ENCODE measurements at regions not wholly inside any gene's neighbourhood (a gene's known extent, or its start where the extent isn't known, plus 50 kb on each side); places are given as distances from the start of the nearest gene placed in this dataset.

DNA sequence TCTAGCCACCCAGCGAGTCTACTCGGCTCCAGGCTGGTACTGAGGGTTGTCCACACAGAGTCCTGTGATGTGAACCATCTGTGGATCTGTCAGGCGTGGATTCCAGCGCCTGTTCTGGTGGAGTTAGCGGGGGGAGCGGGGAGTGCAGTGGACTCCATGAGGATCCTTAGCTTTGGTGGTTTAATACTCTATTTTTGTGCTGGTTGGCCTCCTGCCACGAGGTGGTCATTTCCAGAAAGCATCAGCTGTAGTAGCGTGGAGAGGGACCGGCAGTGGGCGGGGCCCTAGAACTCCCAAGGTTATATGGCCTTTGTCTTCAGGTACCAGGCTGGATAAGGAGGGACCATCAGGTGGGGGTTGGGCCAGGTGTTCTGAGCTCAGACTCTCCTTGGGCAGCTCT lies 446.5 kb downstream of the EDEM1 start:
- H3K27me3 Mint-ChIP-seq = no peaks in the 10 kb centered on the region
- TF ChIP-seq, protein P1, sequence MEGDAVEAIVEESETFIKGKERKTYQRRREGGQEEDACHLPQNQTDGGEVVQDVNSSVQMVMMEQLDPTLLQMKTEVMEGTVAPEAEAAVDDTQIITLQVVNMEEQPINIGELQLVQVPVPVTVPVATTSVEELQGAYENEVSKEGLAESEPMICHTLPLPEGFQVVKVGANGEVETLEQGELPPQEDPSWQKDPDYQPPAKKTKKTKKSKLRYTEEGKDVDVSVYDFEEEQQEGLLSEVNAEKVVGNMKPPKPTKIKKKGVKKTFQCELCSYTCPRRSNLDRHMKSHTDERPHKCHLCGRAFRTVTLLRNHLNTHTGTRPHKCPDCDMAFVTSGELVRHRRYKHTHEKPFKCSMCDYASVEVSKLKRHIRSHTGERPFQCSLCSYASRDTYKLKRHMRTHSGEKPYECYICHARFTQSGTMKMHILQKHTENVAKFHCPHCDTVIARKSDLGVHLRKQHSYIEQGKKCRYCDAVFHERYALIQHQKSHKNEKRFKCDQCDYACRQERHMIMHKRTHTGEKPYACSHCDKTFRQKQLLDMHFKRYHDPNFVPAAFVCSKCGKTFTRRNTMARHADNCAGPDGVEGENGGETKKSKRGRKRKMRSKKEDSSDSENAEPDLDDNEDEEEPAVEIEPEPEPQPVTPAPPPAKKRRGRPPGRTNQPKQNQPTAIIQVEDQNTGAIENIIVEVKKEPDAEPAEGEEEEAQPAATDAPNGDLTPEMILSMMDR (conservative IDR thresholded peaks at IDR 0.05) = no peak

DNA sequence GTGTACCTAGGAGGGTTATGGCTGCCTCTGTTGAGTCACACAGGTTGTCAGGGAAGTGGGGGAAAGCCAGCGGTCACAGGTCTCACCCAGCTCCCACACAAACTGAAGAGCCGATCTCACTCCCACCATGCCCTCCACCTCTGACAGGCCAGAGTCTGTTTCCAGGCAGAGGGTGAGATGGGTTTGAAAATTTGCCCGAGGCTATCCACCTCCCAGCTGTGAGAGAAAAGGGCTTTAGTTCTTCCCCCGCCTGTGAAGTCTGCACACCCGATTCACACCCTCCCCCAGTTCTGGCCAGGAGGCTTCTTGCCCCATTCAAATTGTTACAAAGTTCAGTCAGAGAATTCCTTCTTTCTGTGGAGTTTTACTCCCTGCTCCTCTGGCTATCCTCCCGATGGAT lies 446.9 kb downstream of the EDEM1 start:
- TF ChIP-seq, protein P1 (conservative IDR thresholded peaks at IDR 0.05) = no peak
- DNase-seq (ENCODE audit: extremely low spot score, unreplicated experiment) = no peak
- Mint-ChIP-seq H3K4me3 (no peak overlapping the region), H3K36me3 (no peaks in the 10 kb centered on the region), H3K4me1 (ENCODE audit: unreplicated experiment) (no peaks in the 10 kb centered on the region), H3K9me3 (no peaks in the 10 kb centered on the region), H3K27ac (no peak overlapping the region), H3K27me3 (no peaks in the 10 kb centered on the region)

More for the DNA sequence above, 446.5 kb downstream of the EDEM1 start:
- Mint-ChIP-seq H3K4me1 (ENCODE audit: unreplicated experiment) (no peaks in the 10 kb centered on the region), H3K27ac (no peak overlapping the region), H3K9me3 (no peaks in the 10 kb centered on the region), H3K4me3 (no peak overlapping the region), H3K36me3 (no peaks in the 10 kb centered on the region)
- DNase-seq (ENCODE audit: extremely low spot score, unreplicated experiment) = no peak

DNA sequence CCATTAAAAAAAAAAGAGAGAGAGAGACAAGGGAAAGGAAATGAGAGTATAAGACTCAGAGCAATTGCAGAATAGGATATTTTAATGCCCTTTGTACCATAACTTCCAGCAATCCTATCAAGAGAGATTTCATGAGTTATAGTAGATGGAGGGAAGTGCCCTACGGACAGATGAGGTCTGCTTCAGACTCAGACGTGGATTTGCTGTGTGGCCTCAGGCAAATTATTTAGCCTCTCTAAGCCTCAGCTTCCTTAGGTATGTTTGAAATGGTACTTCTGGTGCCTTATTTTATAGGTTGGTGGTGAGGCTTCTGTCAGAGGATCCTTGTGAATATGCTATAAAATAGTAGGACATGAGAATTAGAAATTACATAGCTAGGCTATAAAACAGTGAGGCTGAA lies 448.2 kb downstream of the EDEM1 start:
- Mint-ChIP-seq H3K36me3 (no peaks in the 10 kb centered on the region), H3K27me3 (no peaks in the 10 kb centered on the region), H3K27ac (no peak overlapping the region), H3K4me3 (no peak overlapping the region), H3K4me1 (ENCODE audit: unreplicated experiment) (no peaks in the 10 kb centered on the region), H3K9me3 (no peaks in the 10 kb centered on the region)
- TF ChIP-seq, protein P1 (conservative IDR thresholded peaks at IDR 0.05) = no peak
- DNase-seq (ENCODE audit: extremely low spot score, unreplicated experiment) = no peak

DNA sequence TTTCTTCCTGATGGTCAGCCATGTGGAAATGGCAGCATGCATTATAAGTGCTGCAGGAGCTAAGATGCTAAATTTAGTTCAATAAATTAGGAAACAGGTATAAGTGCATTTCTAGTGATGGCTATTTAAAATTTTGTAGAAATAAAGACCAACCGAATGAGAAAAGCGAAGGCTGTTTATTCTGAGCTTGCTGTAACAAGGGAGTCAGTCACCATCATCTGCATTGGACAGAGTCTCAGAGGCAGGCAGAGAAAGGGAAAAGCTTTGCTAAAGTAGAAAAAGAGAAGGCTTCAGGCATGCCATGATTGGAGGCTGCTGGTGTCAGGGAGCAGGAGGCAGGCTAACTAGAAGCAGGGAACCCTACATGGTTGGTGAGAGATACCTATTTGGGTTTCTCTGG lies 451.0 kb downstream of the EDEM1 start:
- TF ChIP-seq, protein P1 (conservative IDR thresholded peaks at IDR 0.05) = no peak
- no peak overlapping the region for H3K4me3 Mint-ChIP-seq
- no peak for DNase-seq (ENCODE audit: extremely low spot score, unreplicated experiment)
- no peaks in the 10 kb centered on the region for H3K9me3 Mint-ChIP-seq
- H3K27ac Mint-ChIP-seq = no peak overlapping the region
- no peaks in the 10 kb centered on the region for H3K27me3 Mint-ChIP-seq
- no peaks in the 10 kb centered on the region for H3K4me1 Mint-ChIP-seq (ENCODE audit: unreplicated experiment)
- H3K36me3 Mint-ChIP-seq = no peaks in the 10 kb centered on the region

DNA sequence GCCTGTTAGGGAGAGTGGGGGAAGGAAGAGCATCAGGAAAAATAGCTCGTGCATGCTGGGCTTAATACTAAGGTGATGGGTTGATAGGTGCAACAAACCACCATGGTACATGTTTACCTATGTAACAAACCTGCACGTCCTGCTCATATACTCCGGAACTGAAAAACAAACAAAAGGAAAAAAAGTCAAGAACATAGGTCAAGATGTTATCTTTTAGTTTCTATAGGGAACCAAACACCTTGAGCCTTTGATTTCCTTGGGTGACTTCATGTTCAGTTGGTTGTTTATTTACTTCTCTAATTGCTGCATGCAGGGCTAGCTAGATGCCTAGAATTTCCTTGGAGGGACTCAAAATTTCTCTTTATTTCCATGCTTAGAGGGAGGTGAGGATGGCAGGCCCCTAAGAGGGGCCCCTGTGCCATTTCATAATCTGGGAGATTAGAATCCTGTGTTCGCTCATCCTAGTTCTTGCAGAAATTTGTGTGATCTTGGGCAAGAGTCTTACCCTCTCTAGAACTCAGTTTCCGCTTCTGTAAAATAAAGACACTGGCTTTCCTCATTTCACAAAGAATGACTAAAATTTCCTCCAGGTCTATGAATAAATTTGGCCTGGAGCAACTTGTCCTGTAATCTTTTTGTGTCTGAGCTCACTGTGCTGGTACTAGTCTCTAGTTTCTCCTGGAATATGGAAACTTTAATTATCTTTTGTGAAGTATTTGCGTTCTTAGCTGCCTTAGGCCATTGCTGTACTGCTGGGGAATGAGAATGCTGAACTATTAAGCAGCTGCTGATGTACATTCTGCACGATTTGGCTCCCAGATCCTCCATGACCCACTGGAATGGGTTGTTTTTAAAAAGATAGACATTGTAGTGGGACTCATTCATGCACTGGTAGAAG lies 457.5 kb downstream of the EDEM1 start:
- Mint-ChIP-seq H3K27ac (no peak overlapping the region), H3K27me3 (no peaks in the 10 kb centered on the region), H3K4me3 (no peak overlapping the region), H3K4me1 (ENCODE audit: unreplicated experiment) (no peaks in the 10 kb centered on the region), H3K9me3 (peaks cover 4% of the 10 kb centered on the region), H3K36me3 (peaks cover 3% of the 10 kb centered on the region)
- DNase-seq (ENCODE audit: extremely low spot score, unreplicated experiment) = no peak
- TF ChIP-seq, protein P1 (conservative IDR thresholded peaks at IDR 0.05) = no peak
